ENCODE measurements at regions not wholly inside any gene's neighbourhood (a gene's known extent, or its start where the extent isn't known, plus 50 kb on each side); places are given as distances from the start of the nearest gene placed in this dataset.

GRCh38 chr6:163839296-163839695 lies 424.8 kb downstream of the QKI start:
- DNase-seq (ENCODE audit: low read depth) = no peak
- H3K27me3 ChIP-seq (ENCODE audit: control insufficient read depth, insufficient read depth, low read length) = no peaks in the 10 kb centered on the region
- H3K4me3 ChIP-seq (ENCODE audit: low read depth, low read length) = no peak overlapping the region
- no peak for TF ChIP-seq CTCF (IDR thresholded peaks at IDR 0.05; ENCODE audit: insufficient read depth, low read length, poor library complexity, severe bottlenecking)
- no peaks in the 10 kb centered on the region for H3K36me3 ChIP-seq (ENCODE audit: control insufficient read depth, insufficient read depth, low read length)

GRCh38 chr6:163837691-163838431 lies 423.3 kb downstream of the QKI start:
- Histone ChIP-seq H3K36me3 (ENCODE audit: control insufficient read depth, insufficient read depth, low read length) (no peaks in the 10 kb centered on the region), H3K4me3 (ENCODE audit: low read depth, low read length) (peak overlapping the region; percentile 0), H3K27me3 (ENCODE audit: control insufficient read depth, insufficient read depth, low read length) (no peaks in the 10 kb centered on the region)
- TF ChIP-seq CTCF (IDR thresholded peaks at IDR 0.05; ENCODE audit: insufficient read depth, low read length, poor library complexity, severe bottlenecking) = no peak
- no peak for DNase-seq (ENCODE audit: low read depth)

- Histone ChIP-seq H3K27me3 (ENCODE audit: control insufficient read depth, insufficient read depth, low read length) (no peaks in the 10 kb centered on the region), H3K36me3 (ENCODE audit: control insufficient read depth, insufficient read depth, low read length) (no peaks in the 10 kb centered on the region), H3K4me3 (ENCODE audit: low read depth, low read length) (no peak overlapping the region)
- TF ChIP-seq CTCF (IDR thresholded peaks at IDR 0.05; ENCODE audit: insufficient read depth, low read length, poor library complexity, severe bottlenecking) = no peak
- DNase-seq (ENCODE audit: low read depth) = no peak
These were observed 422.6 kb downstream of the QKI start for GRCh38 chr6:163836876-163837690.

- TF ChIP-seq CTCF (IDR thresholded peaks at IDR 0.05; ENCODE audit: insufficient read depth, low read length, poor library complexity, severe bottlenecking) = no peak
- no peak overlapping the region for H3K4me3 ChIP-seq (ENCODE audit: low read depth, low read length)
- no peak for DNase-seq (ENCODE audit: low read depth)
- H3K36me3 ChIP-seq (ENCODE audit: control insufficient read depth, insufficient read depth, low read length) = no peaks in the 10 kb centered on the region
- no peaks in the 10 kb centered on the region for H3K27me3 ChIP-seq (ENCODE audit: control insufficient read depth, insufficient read depth, low read length)
These were observed 421.1 kb downstream of the QKI start for GRCh38 chr6:163835439-163836171.

GRCh38 chr6:163834226-163834970 lies 419.9 kb downstream of the QKI start:
- TF ChIP-seq CTCF (IDR thresholded peaks at IDR 0.05; ENCODE audit: insufficient read depth, low read length, poor library complexity, severe bottlenecking) = no peak
- H3K27me3 ChIP-seq (ENCODE audit: control insufficient read depth, insufficient read depth, low read length) = no peaks in the 10 kb centered on the region

More at GRCh38 chr6:163834226-163834970, 419.9 kb downstream of the QKI start:
- H3K36me3 ChIP-seq (ENCODE audit: control insufficient read depth, insufficient read depth, low read length) = no peaks in the 10 kb centered on the region
- H3K4me3 ChIP-seq (ENCODE audit: low read depth, low read length) = no peak overlapping the region
- no peak for DNase-seq (ENCODE audit: low read depth)
